Natural killer cell (primary cell): ENCODE measurements at regions not wholly inside any gene's neighbourhood (a gene's known extent, or its start where the extent isn't known, plus 50 kb on each side); places are given as distances from the start of the nearest gene placed in this dataset.

Experiments used
- ATAC-seq, 3 donors: fragments of 150-1000 bp in 2 of 3; fragments of 200-7000 bp in 1 of 3; cut with Tn5 transposase; 1 replicate in 1 of 3; 2 replicates in 2 of 3; pipeline ENCODE4 v1.10.0; 2021; ENCODE audit warnings: mild to moderate bottlenecking in 2 of 3, moderate library complexity in 2 of 3
- DNase-seq, 2 donors: peaks; one replicate each; pipeline versions ENCODE4 v3.0.0 to v3.0.0-alpha.2; 2013 to 2021; ENCODE audit warnings: mixed read lengths in 1 of 2
- H3K27ac ChIP-seq: one replicate; pipeline ENCODE4 v1.5.1; 2013; ENCODE audit warnings: mild to moderate bottlenecking, low read length
- H3K27me3 ChIP-seq: one replicate; pipeline ENCODE4 v1.6.1; 2013; ENCODE audit warnings: low read length; ENCODE audit not compliant: control insufficient read depth, insufficient read depth
- H3K36me3 ChIP-seq: one replicate; pipeline ENCODE4 v1.6.1; 2013; ENCODE audit warnings: low read length; ENCODE audit not compliant: control insufficient read depth, insufficient read depth
- H3K4me1 ChIP-seq: one replicate; pipeline ENCODE4 v1.6.1; 2013; ENCODE audit warnings: low read length; ENCODE audit not compliant: control insufficient read depth, insufficient read depth
- H3K4me3 ChIP-seq: one replicate; pipeline ENCODE4 v1.5.1; 2013; ENCODE audit warnings: low read length
- H3K9me3 ChIP-seq: one replicate; pipeline ENCODE4 v1.6.1; 2013; ENCODE audit warnings: low read length; ENCODE audit not compliant: control insufficient read depth, insufficient read depth
- H3K27ac Mint-ChIP-seq, 2 donors: one replicate each; pipeline ENCODE4 v1.8.0; 2022; ENCODE audit warnings: mild to moderate bottlenecking in 2 of 2, mixed read lengths in 2 of 2, moderate library complexity in 1 of 2
- H3K27me3 Mint-ChIP-seq, 2 donors: one replicate each; pipeline ENCODE4 v1.8.0; 2022; ENCODE audit warnings: low read depth in 2 of 2, mixed read lengths in 2 of 2
- H3K36me3 Mint-ChIP-seq: one replicate; pipeline ENCODE4 v1.8.0; 2022; ENCODE audit warnings: mixed read lengths
- H3K4me1 Mint-ChIP-seq, 2 donors: one replicate each; pipeline ENCODE4 v1.8.0; 2022; ENCODE audit warnings: mixed read lengths in 2 of 2
- H3K4me3 Mint-ChIP-seq: one replicate; pipeline ENCODE4 v1.8.0; 2022; ENCODE audit warnings: mild to moderate bottlenecking, moderate library complexity, mixed read lengths
- H3K9me3 Mint-ChIP-seq, 2 donors: one replicate each; pipeline ENCODE4 v1.8.0; 2022; ENCODE audit warnings: mixed read lengths in 2 of 2
- CTCF ChIP-seq: fragments of 200-600 bp; IDR thresholded peaks from one replicate; pipeline ENCODE4 v1.8.0; 2022; ENCODE audit warnings: antibody characterized with exemption
- WGBS: methylation state at CpG from one replicate; pipeline ENCODE4 v1.1.7; 2013; ENCODE audit warnings: missing lambda C conversion rate; ENCODE audit not compliant: insufficient coverage; 5-methylcytosine and 5-hydroxymethylcytosine counted together
- intact Hi-C: fragments of 100-400 bp; cut with micrococcal nuclease; formaldehyde crosslinking; loops from one replicate; pipeline ENCODE4 v1.14.2; 2022

DNA sequence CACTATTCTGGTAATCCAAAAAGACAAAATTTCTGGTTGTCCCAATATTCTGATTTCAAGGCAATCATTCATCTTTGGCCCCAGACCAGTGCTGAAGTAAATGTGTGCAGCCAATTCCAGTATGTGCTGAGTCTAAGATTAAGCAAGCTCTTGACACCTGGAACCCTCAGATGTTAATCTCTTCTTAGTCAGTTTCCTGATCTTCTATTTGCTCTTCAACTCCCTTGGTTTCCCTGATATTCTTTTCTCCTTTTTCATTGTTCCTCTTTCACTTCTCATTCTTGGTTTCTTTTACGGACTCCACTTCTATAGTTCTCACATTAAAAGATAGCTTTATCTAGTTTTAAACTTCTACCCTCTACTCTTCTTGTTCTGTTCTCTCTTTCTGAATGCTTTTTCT, 445.7 kb upstream of the FANCL start:
- H3K4me1 Mint-ChIP-seq, result no peaks in the 10 kb centered on the region
- no peak overlapping the region for H3K27ac Mint-ChIP-seq
- no peak overlapping the region for H3K4me3 ChIP-seq
- H3K9me3 ChIP-seq, result no peaks in the 10 kb centered on the region
- H3K36me3 ChIP-seq, result no peaks in the 10 kb centered on the region
- no peaks in the 10 kb centered on the region for H3K27me3 ChIP-seq
- no peaks in the 10 kb centered on the region for H3K4me1 ChIP-seq
- H3K4me3 Mint-ChIP-seq, result no peak overlapping the region
- no peak for DNase-seq
- no peaks in the 10 kb centered on the region for H3K27me3 Mint-ChIP-seq
- intact Hi-C loops, result no loop called here
- no peak for ATAC-seq
- no peak overlapping the region for H3K27ac ChIP-seq
- no peak for TF ChIP-seq CTCF
- peaks cover 4 to 12% of the 10 kb centered on the region in 2 donors for H3K9me3 Mint-ChIP-seq
- 35% methylated on average over 1 of the region's 1 CpG for WGBS
- peaks cover 13% of the 10 kb centered on the region for H3K36me3 Mint-ChIP-seq

DNA sequence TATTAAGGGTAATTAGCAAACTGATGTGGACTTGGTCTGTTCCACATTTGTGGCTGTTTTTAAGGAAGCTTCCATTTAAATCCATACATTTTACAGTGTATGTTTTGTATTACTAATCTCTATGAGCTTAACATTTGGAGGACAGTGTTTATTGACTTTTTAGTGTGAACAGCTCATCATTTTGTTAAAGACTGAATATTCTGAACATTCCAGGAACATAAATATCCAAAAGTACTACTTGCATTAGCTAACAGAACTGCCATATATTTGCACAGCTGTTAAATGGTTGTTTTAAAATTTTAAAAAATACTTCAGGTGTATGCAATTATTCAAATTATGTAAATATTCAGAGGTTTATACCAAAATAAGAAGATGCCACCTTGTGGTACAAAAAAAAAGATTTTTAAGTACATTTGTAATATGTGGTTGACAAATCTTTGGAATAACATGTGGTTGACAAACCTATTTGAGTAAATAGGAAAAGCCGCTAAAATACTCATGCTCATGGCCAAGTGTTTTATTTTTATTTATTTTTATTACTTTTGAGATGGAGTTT, 439.7 kb upstream of the FANCL start:
- Histone ChIP-seq H3K36me3 (no peaks in the 10 kb centered on the region), H3K27me3 (no peaks in the 10 kb centered on the region), H3K9me3 (no peaks in the 10 kb centered on the region), H3K27ac (no peak overlapping the region), H3K4me3 (no peak overlapping the region), H3K4me1 (no peaks in the 10 kb centered on the region)
- intact Hi-C loops, result no loop called here
- Mint-ChIP-seq H3K4me3 (no peak overlapping the region), H3K36me3 (no peaks in the 10 kb centered on the region), H3K27ac (no peak overlapping the region), H3K4me1 (no peaks in the 10 kb centered on the region), H3K9me3 (no peaks in the 10 kb centered on the region), H3K27me3 (no peaks in the 10 kb centered on the region)
- WGBS, result 100% methylated on average over 1 of the region's 1 CpG
- no peak for DNase-seq
- TF ChIP-seq CTCF, result no peak
- no peak for ATAC-seq

- no peaks in the 10 kb centered on the region for H3K36me3 Mint-ChIP-seq
Measured at GRCh38 chr2:58677748-58678147, 436.6 kb upstream of the FANCL start.

More at GRCh38 chr2:58677748-58678147, 436.6 kb upstream of the FANCL start:
- Mint-ChIP-seq H3K9me3 (no peaks in the 10 kb centered on the region), H3K27ac (no peak overlapping the region), H3K4me1 (no peaks in the 10 kb centered on the region), H3K4me3 (no peak overlapping the region), H3K27me3 (no peaks in the 10 kb centered on the region)
- no peaks in the 10 kb centered on the region for H3K4me1 ChIP-seq
- no peaks in the 10 kb centered on the region for H3K27me3 ChIP-seq
- no peak for TF ChIP-seq CTCF
- ATAC-seq, result no peak
- no peak for DNase-seq
- H3K36me3 ChIP-seq, result no peaks in the 10 kb centered on the region
- H3K27ac ChIP-seq, result no peak overlapping the region
- no peak overlapping the region for H3K4me3 ChIP-seq
- intact Hi-C loops, result no loop called here
- 91% methylated on average over 3 of the region's 3 CpGs for WGBS
- H3K9me3 ChIP-seq, result no peaks in the 10 kb centered on the region
